ENCODE measurements at regions not wholly inside any gene's neighbourhood (a gene's known extent, or its start where the extent isn't known, plus 50 kb on each side); places are given as distances from the start of the nearest gene placed in this dataset.
"Not testable (repeated sequence)": the region's sequence is repeated elsewhere in the genome, so short reads cannot be mapped to it uniquely, and the experiment has no call there.

DNA sequence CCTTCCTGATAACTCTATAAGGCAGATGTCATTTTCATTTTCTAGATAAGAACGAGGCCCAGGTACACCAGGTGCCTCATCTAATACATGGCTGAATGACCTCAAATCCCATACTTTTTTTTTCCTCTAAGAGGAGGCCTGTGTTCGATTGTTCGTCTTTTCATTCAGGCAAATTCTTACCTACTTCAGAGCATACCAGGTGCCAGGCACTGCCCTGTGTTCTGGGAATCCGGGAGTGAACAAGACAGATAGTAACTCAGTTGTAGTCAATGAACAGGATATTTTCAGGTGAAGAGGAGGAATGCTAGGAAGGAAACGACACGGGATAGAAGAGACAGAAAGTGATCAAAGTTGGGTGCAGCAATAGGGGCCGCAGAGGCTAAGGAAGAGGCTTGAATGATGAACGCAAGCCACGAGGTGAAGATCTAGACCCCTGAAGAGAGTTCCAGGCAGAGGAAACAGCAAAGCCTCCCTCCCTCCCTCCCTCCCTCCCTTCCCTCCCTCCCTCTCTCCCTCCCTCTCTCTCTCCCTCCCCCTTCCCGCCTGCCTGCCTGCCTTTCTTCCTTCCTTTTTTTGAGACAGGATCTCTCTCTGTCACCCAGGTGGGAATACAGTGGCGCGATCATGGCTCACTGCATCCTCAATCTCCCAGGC is 150.1 kb upstream of the ZNF217 start:
- DNase-seq (ENCODE audit: low spot score): no peak

- DNase-seq (ENCODE audit: low spot score): no peak
Measured at GRCh38 chr20:53742685-53743081, 149.0 kb upstream of the ZNF217 start.

GRCh38 chr20:53741726-53742028 is 148.0 kb upstream of the ZNF217 start:
- DNase-seq (ENCODE audit: low spot score): no peak

GRCh38 chr20:53739799-53740785 is 146.5 kb upstream of the ZNF217 start:
- DNase-seq (ENCODE audit: low spot score): no peak

DNA sequence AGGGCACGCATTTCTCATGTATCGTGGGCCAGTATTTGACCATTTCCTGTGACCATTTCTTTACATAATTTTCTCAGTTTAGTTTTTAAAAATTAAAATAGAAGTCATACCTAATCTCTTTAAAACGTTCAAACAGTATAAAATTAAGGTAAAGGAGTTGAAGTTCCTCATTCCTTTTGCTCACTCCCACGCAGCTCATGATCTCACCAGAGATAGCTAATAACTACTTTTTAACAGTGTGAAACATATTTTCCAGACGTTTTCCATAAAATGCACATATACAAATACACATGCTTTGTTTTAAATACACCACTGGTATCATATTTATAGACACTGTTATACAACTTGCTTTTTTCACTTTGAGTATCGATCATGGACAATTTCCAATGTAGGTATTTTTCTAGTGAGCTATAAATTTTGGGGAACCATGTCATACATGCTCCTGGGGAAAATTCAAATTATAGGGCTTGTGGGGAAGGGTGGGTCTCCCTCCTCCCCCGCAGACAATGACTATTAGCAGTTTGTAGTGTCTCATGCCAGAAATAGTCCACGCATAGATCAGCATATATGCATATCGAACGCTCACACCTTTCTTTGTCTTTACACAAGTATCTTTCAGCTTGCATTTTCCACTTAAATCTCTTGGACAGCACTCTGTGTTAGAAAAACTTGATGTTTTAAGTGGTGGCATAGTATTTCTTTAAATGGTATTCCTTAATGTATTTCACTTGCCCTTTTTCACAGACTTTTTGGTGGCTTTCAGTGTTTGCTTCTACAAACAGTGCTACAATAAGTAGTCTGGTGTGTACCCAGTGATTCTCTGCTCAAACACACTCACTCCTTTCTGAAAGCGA is 145.5 kb upstream of the ZNF217 start:
- no peak for DNase-seq (ENCODE audit: low spot score)

GRCh38 chr20:53738039-53738944 is 144.7 kb upstream of the ZNF217 start:
- no peak for DNase-seq (ENCODE audit: low spot score)

DNA sequence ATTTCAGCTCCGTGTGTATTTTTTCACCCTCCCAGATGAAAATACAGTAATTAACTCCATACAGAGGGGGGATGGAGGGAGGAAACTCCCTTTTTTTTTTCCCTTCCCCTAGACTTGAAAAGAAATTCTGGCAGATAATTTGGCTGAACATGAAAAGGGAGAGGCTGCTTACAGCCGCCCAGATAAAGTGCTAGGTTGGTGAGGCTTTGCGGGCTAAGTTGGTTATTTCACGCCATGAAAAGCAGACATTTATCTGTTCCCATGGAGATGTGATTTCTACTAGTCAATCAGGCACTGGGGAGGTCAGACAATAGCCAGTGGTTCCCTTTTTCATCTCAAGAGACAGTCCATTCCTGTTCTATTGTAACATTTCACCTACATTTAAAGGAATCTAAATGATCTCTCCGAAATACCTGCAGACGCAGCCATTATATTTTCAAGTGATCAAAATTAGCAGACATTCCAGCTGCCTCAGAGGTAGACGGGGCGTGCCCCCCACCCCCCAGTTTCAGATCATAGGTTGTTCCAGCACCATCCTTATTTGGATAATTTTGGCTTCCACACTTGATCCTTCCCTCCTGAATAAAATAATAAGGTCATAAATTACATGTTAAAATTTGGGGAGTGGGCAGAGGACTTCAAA is 143.9 kb upstream of the ZNF217 start:
- no peak for DNase-seq (ENCODE audit: low spot score)

DNA sequence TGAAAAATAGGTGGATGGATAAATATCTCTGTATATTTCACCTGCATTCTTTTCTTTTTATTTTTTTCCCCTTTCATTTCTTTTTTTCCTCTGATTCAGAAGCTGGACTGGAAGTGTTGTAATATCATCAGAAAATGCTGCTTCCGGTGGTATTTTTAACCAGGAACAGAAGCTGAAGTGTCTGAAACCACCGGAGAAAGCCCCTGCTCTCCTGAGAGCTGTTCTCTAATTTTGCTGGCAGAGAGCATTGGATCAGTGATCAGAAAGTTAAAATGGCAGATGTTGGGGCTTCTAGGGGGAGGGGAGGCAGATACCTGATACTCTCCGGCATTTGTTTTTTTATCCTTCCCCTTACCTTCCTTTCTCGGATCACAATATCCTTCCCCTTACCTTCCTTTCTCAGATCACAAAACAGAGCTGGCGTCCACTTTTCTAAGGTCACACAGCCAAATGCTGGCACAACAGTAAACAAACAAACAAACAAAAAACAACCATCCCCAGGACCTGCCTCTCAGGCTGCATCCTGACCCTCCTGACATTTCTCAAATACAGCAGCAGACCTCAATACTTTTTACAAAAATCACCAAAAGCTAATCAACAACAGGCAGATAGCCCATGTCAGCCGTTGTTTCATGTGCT is 143.2 kb upstream of the ZNF217 start:
- peak; percentile 40 for DNase-seq (ENCODE audit: low spot score)

- peak; percentile 93 for DNase-seq (ENCODE audit: low spot score)
Measured at GRCh38 chr20:53736122-53736756, 142.6 kb upstream of the ZNF217 start.

DNA sequence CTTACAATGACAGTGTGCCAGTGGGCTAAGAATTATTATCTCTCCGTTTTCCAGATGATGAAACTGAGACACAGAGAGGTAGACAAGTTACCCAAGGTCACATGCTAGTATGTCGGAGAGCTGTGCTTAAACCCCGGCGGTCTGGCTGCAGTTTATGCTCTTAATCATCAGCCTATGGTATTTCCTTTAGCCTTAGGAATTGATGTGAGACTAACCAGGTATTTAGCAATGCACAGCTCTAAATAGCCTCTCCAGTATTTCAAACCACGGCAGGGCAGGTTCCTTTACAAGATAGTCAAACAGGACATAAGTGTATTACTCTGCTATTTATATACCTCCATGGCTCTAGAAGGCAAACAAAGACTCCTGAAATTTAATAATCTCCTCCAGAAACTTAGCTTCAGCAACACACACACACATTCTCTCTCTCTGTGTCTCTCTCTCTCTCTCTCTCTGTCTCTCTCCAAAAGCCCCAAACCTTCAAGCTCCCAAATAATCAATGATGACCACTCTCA is 142.0 kb upstream of the ZNF217 start:
- peak; percentile 74 for DNase-seq (ENCODE audit: low spot score)

DNA sequence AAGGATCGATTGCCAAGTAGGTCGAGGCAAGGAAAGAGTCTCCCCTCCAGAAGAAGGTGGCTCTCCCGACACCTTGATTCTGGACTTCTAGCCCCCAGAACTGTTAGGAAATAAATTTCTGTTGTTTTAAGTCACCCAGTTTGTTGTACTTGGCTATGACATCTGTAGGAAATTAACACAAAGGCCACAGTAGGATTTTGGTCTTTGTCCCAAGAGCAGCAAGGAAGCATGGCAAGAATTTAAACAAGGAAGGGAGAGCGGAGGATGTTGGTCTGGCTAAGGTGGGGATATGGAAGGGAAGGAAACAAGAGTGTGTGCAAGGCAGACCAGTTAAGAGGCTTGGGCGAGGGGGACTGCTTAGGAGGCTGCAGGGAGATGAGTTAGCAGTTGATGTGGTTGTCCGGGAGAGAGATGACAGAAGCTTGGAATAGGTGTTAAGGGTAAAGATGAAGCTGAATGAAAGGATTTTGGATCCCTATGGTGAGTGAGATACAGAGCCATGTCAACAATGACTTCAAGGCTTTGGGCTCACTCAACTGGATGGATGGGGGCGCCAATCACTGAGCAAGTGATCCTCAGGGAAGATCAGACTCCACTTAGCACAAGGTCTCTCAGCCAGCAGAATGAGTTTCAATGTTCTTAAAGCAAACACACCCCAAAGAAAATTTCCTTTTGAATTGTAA is 140.5 kb upstream of the ZNF217 start:
- no peak for DNase-seq (ENCODE audit: low spot score)

GRCh38 chr20:53731595-53731994 is 138.0 kb upstream of the ZNF217 start:
- DNase-seq (ENCODE audit: low spot score): no peak

GRCh38 chr20:53728359-53728758 is 134.7 kb upstream of the ZNF217 start:
- no peak for DNase-seq (ENCODE audit: low spot score)

- DNase-seq (ENCODE audit: low spot score): not testable (repeated sequence)
Measured at GRCh38 chr20:53727239-53727638, 133.6 kb upstream of the ZNF217 start.

DNA sequence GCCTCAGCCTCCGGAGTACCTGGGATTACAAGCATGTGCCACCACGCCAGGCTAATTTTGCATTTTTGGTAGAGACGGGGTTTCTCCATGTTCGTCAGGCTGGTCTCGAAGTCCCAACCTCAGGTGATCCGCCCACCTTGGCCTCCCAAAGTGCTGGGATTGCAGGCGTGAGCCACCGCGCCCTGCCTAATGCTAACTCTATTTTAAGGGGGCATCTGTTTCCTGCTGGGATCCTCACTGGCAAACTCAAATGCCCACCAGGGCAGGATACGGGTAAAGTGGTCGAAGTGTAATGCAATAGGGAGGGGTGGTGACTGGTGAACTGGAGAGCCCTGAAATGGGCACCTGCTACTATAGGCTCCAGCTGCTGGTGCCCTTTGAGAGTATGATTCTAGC is 131.9 kb upstream of the ZNF217 start:
- DNase-seq (ENCODE audit: low spot score): no peak

GRCh38 chr20:53723621-53724020 is 130.0 kb upstream of the ZNF217 start:
- DNase-seq (ENCODE audit: low spot score): no peak

- DNase-seq (ENCODE audit: low spot score): no peak
Measured at GRCh38 chr20:53723045-53723444, 129.4 kb upstream of the ZNF217 start.

DNA sequence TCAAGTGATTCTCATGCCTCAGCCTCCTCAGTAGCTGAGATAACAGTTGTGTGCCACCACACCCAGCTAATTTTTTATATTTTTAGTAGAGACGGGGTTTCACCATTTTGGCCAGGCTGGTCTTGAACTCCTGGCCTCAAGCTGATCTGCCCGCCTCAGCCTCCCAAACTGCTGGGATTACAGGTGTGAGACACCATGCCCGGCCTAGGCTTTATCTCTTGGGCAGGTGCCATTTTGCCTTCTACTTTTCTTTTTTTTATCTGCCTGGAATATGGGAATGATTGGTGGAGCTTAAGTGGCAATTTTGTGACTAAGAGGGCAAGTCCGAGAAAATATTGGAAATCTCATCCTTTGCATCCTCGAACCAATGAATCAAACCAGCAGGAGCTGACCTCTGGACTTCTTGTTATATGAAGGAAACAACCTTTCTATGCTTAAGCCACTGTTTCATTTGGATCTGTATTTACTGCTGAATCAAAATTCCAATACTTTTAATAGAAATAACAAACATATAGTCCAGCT is 128.9 kb upstream of the ZNF217 start:
- no peak for DNase-seq (ENCODE audit: low spot score)

DNA sequence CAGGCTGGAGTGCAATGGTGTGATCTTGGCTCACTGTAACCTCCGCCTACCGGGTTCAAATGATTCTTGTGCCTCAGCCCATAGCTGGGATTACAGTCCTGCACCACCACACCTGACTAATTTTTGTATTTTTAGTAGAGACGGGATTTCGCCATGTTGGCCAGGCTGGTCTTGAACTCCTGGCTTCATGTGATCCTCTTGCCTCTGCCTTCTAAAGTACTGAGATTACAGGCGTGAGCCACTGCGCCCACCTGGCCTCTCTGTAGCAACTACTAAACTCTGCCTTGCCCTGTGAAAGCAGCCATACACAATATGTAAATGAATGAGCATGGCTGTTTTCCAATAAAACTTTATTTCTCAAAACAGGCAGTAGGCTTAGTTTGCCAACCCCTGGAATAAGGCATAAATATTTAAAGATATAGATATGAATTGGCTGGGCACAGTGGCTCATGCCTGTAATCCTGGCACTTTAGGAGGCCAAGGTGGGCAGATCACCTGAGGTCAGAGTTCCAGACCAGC is 127.9 kb upstream of the ZNF217 start:
- not testable (repeated sequence) for DNase-seq (ENCODE audit: low spot score)

All from COLO829 (cell line).